Skeletal muscle satellite cell (primary cell): ENCODE measurements at regions not wholly inside any gene's neighbourhood (a gene's known extent, or its start where the extent isn't known, plus 50 kb on each side); places are given as distances from the start of the nearest gene placed in this dataset.

ENCODE experiments used
- H3K27me3 ChIP-seq: 2 replicates; pipeline ENCODE4 v1.7.0; 2013; ENCODE audit warnings: low read length; ENCODE audit not compliant: control insufficient read depth, insufficient read depth
- H3K36me3 ChIP-seq: 2 replicates; pipeline ENCODE4 v1.7.0; 2013; ENCODE audit warnings: mild to moderate bottlenecking, control low read depth, low read length; ENCODE audit not compliant: insufficient read depth
- H3K4me1 ChIP-seq: 2 replicates; pipeline ENCODE4 v1.7.0; 2013; ENCODE audit warnings: low read length; ENCODE audit not compliant: control insufficient read depth, insufficient read depth
- H3K4me2 ChIP-seq: 2 replicates; pipeline ENCODE4 v1.7.0; 2013; ENCODE audit warnings: mild to moderate bottlenecking, low read length
- H3K4me3 ChIP-seq: 2 replicates; pipeline ENCODE4 v1.7.0; 2013; ENCODE audit warnings: low read length
- H3K9ac ChIP-seq: 2 replicates; pipeline ENCODE4 v1.7.0; 2013; ENCODE audit warnings: mild to moderate bottlenecking, low read depth, low read length, moderate library complexity
- H3K9me3 ChIP-seq: replicated peaks from 2 replicates; pipeline ENCODE4 v1.7.0; 2013; ENCODE audit warnings: mild to moderate bottlenecking, control low read depth, low read length

DNA sequence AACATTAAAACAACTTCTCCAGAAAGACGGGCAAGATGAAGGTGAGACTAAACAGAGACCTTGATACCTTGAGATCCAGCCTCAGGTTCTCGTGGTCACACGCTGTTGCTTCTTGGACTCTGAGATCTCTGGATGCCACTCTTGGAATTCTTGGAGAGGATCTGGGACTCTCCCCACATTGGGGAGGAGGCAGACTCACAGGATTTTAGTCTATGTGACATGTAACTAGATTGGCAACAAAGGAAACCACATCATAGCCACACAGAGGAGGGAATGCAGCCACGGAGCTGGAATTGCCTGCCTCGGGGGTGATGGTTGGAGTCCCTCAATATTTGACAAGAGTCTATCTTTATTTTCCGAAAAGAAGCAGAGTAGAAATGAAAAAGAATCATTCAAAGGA, 78.8 kb upstream of the IGFBP5 start:
- Histone ChIP-seq H3K4me3 (peak overlapping the region; percentile 21), H3K4me2 (peak overlapping the region; percentile 83), H3K9me3 (no peaks in the 10 kb centered on the region), H3K9ac (peak overlapping the region; percentile 78), H3K4me1 (peaks cover 21% of the 10 kb centered on the region), H3K27me3 (no peaks in the 10 kb centered on the region), H3K36me3 (no peaks in the 10 kb centered on the region)

- H3K27me3 ChIP-seq, result no peaks in the 10 kb centered on the region
- H3K9me3 ChIP-seq, result no peaks in the 10 kb centered on the region
- no peak overlapping the region for H3K4me3 ChIP-seq
- H3K4me1 ChIP-seq, result peaks cover 21% of the 10 kb centered on the region
- no peaks in the 10 kb centered on the region for H3K36me3 ChIP-seq
- H3K9ac ChIP-seq, result no peak overlapping the region
- H3K4me2 ChIP-seq, result no peak overlapping the region
Measured at GRCh38 chr2:216773072-216773471, 77.7 kb upstream of the IGFBP5 start.

GRCh38 chr2:216770717-216771116, 75.4 kb upstream of the IGFBP5 start:
- no peak overlapping the region for H3K4me2 ChIP-seq
- no peak overlapping the region for H3K9ac ChIP-seq
- H3K36me3 ChIP-seq, result no peaks in the 10 kb centered on the region
- peaks cover 19% of the 10 kb centered on the region for H3K4me1 ChIP-seq
- peaks cover 3% of the 10 kb centered on the region for H3K27me3 ChIP-seq
- H3K9me3 ChIP-seq, result no peaks in the 10 kb centered on the region
- no peak overlapping the region for H3K4me3 ChIP-seq

DNA sequence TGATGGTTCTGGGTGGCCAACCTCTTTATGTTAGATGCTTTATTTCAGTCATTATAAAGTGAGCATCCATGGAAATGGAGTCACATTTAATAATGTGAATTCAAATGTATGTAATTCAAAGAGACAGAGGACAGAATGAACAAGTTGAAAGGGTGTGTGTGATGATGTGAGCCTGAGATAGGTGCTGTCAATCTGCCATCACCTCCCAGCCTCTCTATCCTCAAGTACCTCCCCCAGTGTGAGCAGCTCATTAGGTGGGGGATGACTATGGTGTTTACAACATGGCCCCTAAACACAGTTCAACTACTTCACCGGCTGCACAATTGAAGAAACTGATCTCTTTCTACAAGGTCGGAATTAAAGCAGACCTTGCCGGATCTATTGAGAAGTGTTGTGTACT, 74.7 kb upstream of the IGFBP5 start:
- Histone ChIP-seq H3K4me2 (no peak overlapping the region), H3K4me3 (no peak overlapping the region), H3K4me1 (peaks cover 14% of the 10 kb centered on the region), H3K27me3 (peaks cover 3% of the 10 kb centered on the region), H3K9ac (no peak overlapping the region), H3K9me3 (no peaks in the 10 kb centered on the region), H3K36me3 (no peaks in the 10 kb centered on the region)

DNA sequence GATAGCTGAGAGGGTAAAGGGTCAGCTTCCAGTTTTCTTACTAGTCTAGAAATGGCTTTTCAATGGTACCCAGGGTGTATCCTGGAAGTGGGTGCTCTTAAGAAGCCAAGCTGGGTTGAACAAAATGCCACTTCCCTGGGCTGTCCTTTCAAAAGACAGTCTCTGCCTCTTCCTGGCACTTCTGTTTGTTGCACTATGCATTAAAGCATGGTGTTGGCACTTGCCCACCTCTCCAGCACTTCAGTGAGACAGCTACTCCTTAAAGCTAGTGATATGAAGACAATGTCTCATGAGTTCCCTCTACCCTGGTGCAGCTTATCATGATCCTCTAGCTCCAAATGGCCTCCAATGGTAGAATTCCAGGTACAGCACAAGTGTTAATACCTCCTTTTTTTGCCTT, 74.3 kb upstream of the IGFBP5 start:
- Histone ChIP-seq H3K9ac (no peak overlapping the region), H3K4me1 (peaks cover 10% of the 10 kb centered on the region), H3K4me3 (no peak overlapping the region), H3K27me3 (peaks cover 3% of the 10 kb centered on the region), H3K36me3 (no peaks in the 10 kb centered on the region), H3K4me2 (no peak overlapping the region), H3K9me3 (no peaks in the 10 kb centered on the region)

- Histone ChIP-seq H3K4me3 (no peak overlapping the region), H3K36me3 (no peaks in the 10 kb centered on the region), H3K27me3 (peaks cover 3% of the 10 kb centered on the region), H3K4me2 (no peak overlapping the region), H3K9me3 (no peaks in the 10 kb centered on the region), H3K4me1 (peaks cover 4% of the 10 kb centered on the region), H3K9ac (no peak overlapping the region)
Measured at GRCh38 chr2:216768908-216769411, 73.6 kb upstream of the IGFBP5 start.

- Histone ChIP-seq H3K36me3 (no peaks in the 10 kb centered on the region), H3K4me3 (no peak overlapping the region), H3K9ac (no peak overlapping the region), H3K4me2 (no peak overlapping the region), H3K4me1 (no peaks in the 10 kb centered on the region), H3K27me3 (peaks cover 3% of the 10 kb centered on the region), H3K9me3 (no peaks in the 10 kb centered on the region)
Measured at GRCh38 chr2:216765761-216766262, 70.5 kb upstream of the IGFBP5 start.

GRCh38 chr2:216763396-216763795, 68.0 kb upstream of the IGFBP5 start:
- no peaks in the 10 kb centered on the region for H3K4me1 ChIP-seq
- no peaks in the 10 kb centered on the region for H3K36me3 ChIP-seq
- no peak overlapping the region for H3K9ac ChIP-seq
- no peaks in the 10 kb centered on the region for H3K9me3 ChIP-seq
- no peak overlapping the region for H3K4me2 ChIP-seq
- no peak overlapping the region for H3K4me3 ChIP-seq
- peaks cover 8% of the 10 kb centered on the region for H3K27me3 ChIP-seq

- no peaks in the 10 kb centered on the region for H3K9me3 ChIP-seq
- no peaks in the 10 kb centered on the region for H3K4me1 ChIP-seq
- no peak overlapping the region for H3K4me3 ChIP-seq
- peaks cover 15% of the 10 kb centered on the region for H3K27me3 ChIP-seq
- no peak overlapping the region for H3K4me2 ChIP-seq
- H3K9ac ChIP-seq, result no peak overlapping the region
- no peaks in the 10 kb centered on the region for H3K36me3 ChIP-seq
Measured at GRCh38 chr2:216761809-216762208, 66.5 kb upstream of the IGFBP5 start.

DNA sequence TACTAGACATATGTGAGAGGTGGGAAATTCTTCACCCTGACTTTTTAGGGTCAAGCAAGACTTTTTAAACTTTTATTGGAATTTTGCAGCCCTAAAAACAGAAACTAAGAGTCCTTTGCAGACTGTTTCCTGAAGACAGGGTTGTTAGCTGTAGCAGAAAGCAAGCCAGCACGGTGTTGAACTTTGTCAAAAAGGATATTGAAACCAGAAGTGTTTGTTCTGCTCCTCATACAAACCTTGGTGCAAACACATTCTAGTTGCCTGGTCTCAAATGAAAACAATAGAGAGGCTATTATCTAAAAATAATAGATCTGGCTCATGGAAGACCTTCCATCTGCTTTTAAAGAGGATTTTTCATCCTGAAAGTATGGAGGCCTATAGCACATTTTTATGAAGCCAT, 65.8 kb upstream of the IGFBP5 start:
- no peak overlapping the region for H3K4me3 ChIP-seq
- no peak overlapping the region for H3K9ac ChIP-seq
- no peaks in the 10 kb centered on the region for H3K9me3 ChIP-seq
- peaks cover 18% of the 10 kb centered on the region for H3K27me3 ChIP-seq
- H3K4me1 ChIP-seq, result no peaks in the 10 kb centered on the region
- H3K4me2 ChIP-seq, result no peak overlapping the region
- no peaks in the 10 kb centered on the region for H3K36me3 ChIP-seq

GRCh38 chr2:216758256-216759155, 63.2 kb upstream of the IGFBP5 start:
- Histone ChIP-seq H3K4me2 (no peak overlapping the region), H3K9me3 (no peaks in the 10 kb centered on the region), H3K9ac (no peak overlapping the region), H3K4me3 (no peak overlapping the region), H3K36me3 (no peaks in the 10 kb centered on the region), H3K4me1 (no peaks in the 10 kb centered on the region), H3K27me3 (peaks cover 33% of the 10 kb centered on the region)

DNA sequence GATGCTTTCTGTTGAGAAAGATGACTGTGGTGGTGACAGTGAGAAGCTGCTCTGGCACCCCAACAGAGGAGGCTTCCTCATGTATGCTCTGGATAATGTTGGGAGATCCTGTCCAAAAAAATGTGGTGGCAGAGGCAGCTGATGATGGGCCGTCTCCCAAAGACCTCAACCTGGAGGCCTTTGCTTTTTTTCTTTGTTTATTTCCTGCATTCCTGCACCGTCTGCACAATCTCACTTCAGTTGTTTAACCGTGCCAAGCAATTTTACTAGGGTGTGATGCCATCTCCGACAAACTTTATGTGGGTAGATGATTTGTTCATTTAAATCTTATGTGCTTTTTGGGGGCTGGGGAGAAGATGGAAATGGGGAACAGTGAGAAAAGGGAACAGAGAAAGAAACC, 62.2 kb upstream of the IGFBP5 start:
- peaks cover 42% of the 10 kb centered on the region for H3K27me3 ChIP-seq
- H3K36me3 ChIP-seq, result no peaks in the 10 kb centered on the region
- no peaks in the 10 kb centered on the region for H3K4me1 ChIP-seq
- H3K9me3 ChIP-seq, result no peaks in the 10 kb centered on the region
- no peak overlapping the region for H3K4me3 ChIP-seq
- H3K4me2 ChIP-seq, result no peak overlapping the region
- H3K9ac ChIP-seq, result no peak overlapping the region
